NCI-H82 treated with DMSO at 0.1 percent for 48 hours (cell line): ENCODE measurements at regions not wholly inside any gene's neighbourhood (a gene's known extent, or its start where the extent isn't known, plus 50 kb on each side); places are given as distances from the start of the nearest gene placed in this dataset.
"Not testable (repeated sequence)": the region's sequence is repeated elsewhere in the genome, so short reads cannot be mapped to it uniquely, and the experiment has no call there.

ENCODE experiments used
- DNase-seq: peaks from one replicate; lab custom pipeline; 2025; ENCODE audit not compliant: unreplicated experiment; lab: John Stamatoyannopoulos, UW

DNA sequence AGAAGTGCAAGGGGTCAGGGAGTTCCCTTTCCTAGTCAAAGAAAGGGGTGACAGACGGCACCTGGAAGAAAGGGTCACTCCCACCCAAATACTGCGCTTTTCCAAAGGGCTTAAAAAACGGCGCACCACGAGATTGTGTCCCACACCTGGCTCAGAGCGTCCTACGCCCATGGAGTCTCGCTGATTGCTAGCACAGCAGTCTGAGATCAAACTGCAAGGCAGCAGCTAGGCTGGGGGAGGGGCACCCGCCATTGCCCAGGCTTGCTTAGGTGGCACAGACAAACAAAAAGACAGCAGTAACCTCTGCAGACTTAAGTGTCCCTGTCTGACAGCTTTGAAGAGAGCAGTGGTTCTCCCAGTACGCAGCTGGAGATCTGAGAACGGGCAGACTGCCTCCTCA lies 402.4 kb upstream of the KLF12 start:
- not testable (repeated sequence) for DNase-seq

DNA sequence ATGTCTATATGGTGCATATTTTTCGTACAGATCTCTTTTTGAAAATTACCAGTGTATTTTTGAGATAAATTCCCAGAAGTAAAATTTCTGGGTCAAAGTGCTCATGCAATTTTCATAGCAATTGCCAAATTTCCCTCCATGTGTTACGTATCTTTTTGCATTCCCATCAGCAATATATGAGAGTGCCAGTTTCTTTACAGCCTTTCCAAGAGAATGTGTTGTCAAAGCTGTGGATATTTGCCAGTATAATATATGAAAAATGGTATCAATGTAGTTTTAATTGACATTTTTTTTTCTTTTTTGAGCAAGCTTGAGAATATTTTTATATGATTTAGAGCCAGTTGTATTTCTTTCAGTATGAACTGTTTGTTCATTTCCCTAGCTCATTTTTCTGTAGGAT lies 399.0 kb upstream of the KLF12 start:
- DNase-seq = no peak

DNA sequence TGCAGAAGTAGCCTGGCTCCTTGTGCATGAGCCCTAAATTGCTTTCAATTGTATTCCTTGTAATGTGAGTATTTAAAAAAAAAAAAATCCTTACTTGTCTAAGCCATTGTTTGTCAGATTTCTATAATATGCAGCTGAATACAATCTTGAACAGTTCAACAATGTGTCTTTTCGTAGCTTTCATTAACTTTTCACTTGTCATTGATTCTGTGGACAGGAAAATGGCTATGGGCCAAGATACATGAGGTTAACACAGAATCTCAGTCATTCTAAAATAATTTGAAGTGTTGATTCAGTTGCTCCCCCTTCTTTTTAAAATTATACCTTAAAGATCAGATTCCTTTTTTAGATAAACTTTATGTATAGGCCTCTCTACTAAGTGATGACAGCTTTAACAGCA lies 395.8 kb upstream of the KLF12 start:
- DNase-seq = no peak

DNA sequence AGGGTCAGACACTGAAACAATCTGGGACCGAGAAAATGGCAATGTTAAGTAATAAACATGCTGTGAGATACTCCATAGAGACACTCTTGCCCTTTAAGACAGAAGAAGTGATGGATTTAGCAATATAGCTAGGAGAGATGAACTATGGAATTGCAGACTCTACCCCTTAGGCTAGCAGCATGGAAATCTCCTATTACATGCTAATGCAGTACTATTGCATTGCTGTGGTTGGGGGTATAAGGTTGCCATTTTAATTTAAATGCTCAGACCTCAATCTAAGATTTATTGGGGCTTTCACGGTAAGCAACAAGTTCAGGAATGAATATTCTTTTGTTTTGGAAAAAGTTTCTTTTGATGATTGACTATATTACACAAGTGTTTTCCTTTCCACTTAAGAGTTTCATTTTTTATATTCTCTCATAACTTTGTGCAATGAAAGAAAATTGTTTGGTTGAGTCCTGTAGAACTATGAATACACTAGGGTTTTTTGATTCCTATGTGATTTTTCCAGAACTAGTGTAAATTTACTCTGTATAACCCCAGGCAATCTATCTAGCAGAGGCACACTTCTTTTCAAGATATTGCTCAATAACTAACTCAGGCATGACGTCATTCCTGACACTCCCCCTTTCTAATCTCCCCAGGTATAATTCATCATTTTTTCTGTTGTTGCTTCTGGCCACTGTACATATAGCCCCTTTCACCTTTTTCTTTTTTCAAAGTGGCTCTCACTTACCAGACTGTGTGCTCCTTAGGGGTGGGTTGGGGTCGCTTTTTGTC lies 394.7 kb upstream of the KLF12 start:
- DNase-seq = no peak

DNA sequence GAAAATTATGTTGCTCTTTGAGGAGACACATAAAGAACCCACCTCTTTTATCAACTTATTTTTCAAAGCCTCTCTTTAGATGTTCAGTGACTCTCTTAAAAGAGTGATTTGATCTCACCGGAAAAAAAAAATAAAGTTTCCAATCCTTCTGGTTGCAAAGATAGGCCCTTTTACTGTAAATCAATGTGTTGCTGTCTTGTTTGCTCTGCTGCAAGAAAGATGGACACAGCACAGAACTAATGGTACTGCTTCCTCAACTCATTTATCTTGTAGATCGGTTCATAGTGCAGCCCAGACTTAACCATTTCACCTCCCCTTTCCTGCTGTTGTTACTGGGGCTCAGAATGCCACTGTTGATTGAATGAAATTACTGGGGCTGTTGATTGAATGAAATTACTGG lies 388.9 kb upstream of the KLF12 start:
- no peak for DNase-seq

DNA sequence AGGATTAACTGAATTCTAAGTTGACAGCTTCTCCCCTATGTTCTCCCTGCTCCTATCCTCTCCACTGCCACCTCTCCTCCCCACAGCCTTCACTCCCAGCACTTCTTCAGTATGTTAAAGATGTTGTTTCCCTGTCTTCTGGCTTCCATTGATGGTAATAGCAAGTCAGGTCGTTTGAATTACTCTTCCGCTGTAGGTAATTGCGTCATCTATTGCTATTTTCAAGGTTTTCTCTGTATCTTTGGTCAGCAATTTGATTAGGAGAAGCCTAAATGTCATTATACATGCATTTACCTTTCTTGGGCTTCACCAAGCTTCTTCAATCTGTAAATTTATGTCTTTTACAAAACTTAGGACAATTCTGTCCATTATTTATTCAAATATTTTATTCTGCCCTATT lies 377.3 kb upstream of the KLF12 start:
- DNase-seq = no peak

DNA sequence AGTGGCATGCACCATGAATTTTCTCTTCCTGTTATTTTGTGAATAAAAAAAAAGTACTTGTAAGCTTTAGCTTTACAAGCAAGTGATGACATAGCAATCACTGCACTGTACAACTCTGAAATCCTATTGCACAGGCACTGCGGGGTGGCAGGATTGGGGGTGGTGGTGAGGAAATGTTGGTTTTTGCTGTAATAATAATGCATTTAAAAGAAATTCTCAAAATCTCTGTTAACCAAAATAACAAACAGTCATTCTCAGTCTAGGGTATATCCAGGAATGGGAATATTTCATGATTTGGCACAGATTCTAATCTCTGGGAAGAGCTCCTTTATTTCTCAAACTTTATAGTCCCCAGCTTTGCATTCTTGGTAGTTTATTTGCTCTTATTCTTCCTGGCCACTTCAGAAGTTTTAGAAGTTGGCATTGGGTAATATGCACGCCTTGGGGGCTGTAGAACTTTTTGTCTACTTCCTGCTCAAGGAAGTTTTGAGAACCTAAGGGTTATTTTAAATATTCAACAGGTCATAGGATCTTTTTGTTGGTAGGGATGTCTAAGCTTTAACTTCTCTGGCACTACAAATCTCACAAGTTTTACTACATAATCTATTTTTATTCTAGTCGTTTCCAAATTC lies 353.0 kb upstream of the KLF12 start:
- no peak for DNase-seq

DNA sequence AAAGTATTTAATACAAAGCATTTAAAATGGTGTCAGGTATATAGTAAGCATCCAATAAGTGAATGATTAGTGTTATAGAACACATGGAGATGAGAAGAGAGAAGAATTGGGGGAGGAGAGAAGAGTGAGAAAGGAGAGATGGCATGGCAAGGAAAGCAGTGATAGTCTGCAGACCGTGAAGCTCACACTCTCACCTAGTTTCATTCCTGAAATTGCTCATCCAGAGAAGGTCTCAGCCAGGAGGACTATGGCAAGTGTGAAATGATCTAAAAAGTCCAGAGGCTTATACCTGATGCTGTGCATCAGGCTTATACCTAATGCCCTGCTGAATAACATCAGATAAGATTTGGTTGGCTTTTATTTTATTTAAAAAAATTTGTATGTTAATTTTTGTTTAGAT lies 351.6 kb upstream of the KLF12 start:
- no peak for DNase-seq

DNA sequence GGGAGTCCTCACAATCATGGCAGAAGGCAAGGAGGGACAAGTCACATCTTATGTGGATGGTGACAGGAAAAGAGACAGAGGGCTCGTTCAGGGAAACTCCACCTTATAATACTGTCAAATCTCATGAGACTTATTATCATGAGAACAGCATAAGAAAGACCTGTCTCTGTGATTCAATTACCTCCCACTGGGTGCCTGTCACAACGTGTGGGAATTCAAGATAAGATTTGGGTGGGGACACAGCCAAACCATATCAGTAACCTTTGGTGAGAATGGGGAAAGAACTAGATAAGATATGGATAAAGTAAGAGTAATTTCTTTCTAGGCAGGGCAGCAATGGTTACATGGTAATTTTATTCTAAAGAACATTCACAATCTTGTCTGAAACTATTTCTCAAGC lies 344.9 kb upstream of the KLF12 start:
- DNase-seq = no peak

DNA sequence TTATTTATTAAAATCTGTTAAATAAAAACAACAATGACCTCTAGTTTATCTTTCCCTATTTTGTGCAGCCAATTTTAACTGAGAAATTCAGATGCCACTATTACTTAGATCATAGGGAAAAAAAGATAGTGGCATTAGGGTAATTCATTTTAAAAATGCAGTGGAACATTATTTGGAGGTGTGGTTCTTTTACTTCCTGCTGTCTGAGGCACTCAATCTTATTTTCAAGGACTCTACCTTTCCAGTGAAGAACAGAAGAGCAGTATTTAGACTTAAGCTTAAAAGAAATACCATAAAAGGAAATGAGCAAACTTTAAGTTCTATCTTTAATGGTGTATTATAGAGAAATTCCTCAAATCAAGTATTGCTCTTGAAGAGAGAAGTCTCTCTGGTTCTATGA lies 342.6 kb upstream of the KLF12 start:
- DNase-seq = no peak

DNA sequence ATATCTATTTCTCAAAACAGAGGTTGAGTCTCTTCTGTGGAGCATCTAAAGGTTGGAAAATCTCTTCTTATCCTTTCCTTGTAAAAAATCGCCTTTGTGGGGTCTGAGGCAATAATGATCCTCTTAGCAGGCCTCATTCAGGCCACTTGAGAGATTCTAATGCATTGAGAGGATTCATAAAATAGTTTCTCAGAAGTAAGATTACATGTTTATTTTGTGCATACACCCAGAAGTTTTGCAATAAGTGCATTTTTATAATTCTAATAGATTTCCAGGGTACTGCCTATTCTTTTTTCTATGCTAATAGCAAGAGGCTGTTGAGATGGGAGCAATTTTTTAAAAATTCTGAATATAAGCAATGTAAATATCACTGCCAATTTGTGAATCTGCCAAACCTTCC lies 342.2 kb upstream of the KLF12 start:
- DNase-seq = no peak

DNA sequence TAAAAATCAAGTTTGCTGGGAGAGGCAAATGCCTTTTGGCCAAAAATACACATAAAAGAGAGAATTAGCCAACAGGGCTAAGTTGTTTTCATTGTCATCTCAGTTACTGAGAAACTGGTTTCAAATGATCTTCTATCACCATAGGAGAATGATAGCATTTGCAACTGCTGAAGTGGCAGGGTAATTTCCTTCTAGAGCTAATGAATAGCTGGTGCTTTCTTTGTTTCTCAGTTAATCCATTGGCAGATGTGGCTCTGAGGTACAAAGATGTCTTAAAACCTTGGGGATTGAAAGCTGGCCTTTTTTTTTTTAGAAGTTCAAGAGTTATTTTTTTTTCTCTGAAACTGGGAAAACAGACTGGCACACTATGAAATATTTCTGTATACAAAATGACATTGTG lies 332.7 kb upstream of the KLF12 start:
- no peak for DNase-seq

DNA sequence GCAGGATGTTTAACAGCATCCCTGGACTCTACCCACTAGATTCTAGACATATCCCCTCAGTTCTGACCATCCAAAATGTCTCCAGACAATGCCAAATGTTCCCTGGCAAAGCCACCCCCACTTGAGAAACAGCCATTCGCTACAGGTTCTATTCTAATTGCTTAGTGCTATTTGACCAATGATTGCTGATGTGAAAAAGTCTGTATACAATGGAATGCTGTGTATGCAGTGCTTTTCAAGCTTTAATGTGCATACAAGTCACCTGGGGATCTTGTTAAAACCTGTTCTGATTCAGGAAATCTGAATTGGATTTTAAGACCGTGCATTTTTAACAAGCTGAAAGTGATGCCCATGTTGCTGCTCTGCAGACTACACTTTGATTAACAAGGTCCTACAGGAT lies 331.8 kb upstream of the KLF12 start:
- no peak for DNase-seq

DNA sequence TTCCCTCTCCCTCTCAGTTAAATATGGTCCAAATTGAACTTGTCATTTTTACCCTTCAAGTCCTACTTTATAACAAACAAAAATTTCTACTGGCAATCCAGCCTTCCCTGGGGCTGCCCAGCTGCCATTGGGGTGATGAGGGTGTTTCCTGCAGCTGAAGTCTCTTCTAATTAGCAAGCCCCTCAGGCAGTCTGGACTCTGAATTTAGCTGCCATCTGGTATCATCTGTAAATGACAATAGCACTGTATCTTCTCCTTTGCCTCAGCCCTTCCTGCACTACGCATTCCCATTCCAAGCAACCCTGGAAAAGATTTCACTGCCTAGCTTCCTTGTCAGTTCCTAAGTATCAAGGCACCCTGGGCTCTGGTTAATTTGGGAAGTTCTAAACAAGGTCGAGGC lies 331.1 kb upstream of the KLF12 start:
- peak; percentile 32 for DNase-seq

DNA sequence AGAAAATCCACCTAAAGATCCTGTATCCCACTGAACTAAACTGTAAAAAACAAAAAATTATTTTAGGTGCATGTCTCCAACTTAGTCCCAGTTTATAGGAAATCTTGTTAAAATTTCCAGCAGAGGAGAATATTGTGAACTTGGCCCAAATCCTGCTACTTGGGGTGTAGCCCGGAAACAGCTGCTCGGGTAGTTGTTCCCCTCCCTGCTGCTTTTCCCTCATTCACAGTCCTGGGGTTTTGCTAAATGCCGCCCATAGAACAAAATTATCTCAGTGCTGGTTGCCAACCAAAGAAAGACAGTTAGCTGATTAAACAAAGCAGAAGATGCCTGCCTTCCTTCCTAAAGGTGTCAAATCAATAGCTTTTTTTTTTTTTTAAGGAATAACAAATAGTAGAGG lies 330.5 kb upstream of the KLF12 start:
- DNase-seq = no peak

DNA sequence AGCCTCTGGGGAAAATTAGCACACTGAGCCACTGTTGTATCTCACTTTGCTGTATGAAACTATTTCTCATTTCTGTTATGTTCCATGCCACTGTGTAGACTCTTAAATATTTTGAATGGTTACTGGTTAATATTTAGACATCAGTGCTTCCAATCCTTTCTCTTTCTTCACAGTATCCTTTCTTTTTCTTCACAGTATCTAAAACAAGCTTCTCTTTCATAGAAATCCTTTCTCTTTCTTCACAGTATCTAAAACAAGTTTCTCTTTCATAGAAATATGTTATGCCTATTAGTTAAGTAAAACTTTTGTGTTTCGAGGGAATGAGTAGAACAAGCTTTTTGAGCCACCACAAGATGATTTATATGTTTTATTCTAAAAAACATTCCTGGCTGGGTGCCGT lies 326.8 kb upstream of the KLF12 start:
- DNase-seq = no peak

DNA sequence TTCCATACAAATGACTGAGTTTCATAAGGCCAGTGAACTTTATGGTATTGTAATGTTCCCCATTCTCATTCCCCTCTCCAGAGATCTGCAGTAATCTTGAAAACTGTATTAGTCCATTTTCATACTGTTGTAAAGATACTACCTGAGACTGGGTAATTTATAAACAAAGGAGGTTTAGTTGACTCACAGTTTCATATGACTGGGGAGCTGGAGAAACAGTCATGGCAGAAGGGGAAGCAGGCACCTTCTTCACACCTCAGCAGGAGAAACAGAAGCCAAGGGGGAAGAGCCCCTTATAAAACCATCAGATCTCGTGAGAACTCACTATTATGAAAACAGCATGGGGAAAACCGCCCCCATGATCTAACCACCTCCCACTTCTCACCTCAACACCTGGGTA lies 318.7 kb upstream of the KLF12 start:
- DNase-seq = no peak

DNA sequence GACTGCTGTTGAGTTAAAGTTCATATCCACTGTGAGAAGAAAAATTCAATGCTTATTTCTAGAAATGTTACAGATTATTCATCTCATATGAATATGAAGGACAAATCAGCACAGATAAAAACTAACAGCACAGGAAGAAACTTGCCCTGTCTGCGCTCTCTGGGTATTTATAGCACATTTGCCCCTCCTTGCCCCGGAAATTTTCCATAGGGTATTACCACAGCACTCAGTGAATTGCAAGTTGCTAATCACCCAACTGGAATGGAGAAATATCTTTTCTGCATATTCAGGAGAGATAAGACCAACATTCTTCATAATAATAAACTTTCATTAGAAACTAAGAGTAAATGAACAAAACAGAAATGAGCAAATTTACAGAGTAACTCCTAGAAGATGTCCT lies 318.0 kb upstream of the KLF12 start:
- DNase-seq = no peak

DNA sequence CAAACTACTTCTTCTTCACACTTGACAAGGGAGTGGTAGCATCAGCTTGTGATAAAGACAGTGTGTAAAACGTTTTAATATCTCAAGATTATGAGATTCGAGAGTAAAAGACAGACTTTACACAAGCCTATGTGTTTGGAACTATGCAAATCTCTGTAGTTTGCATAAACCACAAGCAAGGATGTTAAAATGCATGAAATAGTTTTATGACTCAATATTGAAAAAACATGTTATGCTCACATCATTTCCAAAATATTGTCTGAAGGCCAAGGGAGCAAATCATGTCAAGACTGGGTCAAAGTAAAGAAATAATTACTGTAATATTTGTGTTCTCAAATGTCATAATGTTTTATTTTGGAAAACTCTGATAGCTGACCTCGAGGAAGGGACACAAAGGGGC lies 316.8 kb upstream of the KLF12 start:
- no peak for DNase-seq

DNA sequence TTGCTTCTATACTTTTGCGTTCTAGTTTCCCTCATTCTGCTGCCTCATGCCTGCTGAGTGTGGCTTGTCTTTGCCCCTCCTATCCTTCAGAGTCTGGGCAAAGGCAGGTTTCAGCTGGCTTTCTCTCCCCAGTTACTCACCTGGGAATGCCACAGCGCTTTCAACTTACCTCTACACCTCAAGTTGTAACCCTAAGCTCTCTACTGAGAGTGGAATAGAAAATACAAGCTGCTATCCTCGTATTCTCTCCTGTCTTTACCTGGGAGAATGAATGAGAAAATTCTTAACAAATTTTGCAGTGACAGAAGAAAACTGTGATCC lies 316.3 kb upstream of the KLF12 start:
- DNase-seq = no peak

DNA sequence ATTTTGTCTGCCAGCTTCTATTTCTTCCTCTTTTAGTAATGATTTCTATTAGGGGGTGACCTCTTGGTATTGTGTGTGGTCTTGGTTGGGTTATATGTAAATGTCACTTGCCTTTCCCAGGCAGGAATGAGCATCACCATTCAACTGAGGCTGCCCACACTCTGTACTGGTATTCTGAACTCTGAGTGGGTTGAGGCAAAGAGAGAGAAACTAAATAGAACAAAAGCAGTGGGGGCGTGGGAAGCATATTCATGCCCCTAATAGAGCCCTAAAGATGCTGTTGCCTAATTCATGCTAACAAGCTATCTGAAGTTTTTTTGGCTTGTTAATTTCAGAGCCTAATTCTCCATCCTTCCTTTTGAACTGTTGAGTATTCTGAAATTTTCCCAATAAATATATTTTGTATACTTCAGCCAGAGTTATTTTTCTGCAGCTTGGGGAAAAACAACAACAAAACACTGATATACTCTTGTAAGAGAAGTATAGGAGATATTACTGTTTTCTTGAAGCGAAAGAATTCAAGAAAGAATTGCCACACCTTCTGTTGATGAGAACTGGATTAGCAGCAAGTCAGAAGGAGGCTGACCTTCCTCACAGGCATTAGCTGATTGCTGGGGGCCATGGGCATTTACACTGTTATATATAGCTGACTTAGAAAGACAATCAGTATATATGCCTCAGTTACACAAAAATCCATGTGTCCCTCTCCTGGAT lies 315.8 kb upstream of the KLF12 start:
- DNase-seq = no peak

DNA sequence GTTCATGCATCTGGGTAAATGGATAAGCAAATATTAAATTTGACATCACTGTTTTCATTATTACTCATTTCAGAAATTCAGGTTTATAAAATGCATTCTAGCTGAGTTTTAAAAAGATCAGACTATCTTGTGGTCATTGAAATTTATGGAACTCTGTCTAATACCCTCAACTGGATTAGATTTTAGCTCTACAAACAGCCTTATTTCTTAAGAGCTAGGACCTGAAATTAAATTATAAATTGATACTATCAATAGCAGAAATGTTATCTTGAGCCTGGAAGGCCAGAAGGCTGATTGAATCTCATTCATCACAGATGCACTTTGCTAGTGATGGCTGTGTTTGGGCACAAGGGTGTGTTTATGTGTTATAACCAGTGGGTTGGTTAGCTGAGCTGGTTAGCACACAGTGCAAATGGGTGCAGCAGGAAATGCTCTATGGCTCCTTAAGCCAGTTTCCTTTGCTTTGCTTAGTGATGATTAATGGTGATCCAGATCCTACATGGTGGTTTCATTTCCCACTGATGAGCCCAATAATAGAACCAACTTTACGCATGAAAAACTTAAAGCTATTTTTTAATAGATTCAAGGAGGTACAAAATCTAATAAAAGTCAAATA lies 310.8 kb upstream of the KLF12 start:
- peak; percentile 8 for DNase-seq
